ENCODE measurements at regions not wholly inside any gene's neighbourhood (a gene's known extent, or its start where the extent isn't known, plus 50 kb on each side); places are given as distances from the start of the nearest gene placed in this dataset.

DNA sequence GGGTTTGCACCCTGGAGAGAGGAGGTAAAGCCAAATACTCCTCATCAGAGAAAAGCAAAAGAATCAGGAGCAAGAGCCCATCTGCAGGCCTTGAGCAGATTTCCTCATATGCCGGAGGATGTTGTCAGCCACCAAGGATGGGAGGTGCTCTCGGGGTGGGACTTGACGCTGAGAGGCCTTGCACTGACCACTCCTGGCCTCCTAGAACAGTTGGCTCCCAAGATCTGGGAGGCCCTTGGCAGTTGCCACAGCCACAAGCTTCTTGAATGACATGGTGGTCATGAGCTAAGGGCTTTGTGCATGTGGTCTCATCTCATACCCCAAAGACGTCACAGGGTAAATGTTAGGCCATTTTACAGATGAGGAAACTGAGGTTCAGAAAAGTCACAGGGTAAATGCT, 75.2 kb upstream of the PMEPA1 start:
- intact Hi-C loops (cut with micrococcal nuclease) = no loop called here
- Histone ChIP-seq H3K4me1 (ENCODE audit: control insufficient read depth in 1 of 2, insufficient read depth in 2 of 2, low read length in 2 of 2) (no peaks in the 10 kb centered on the region), H4K20me1 (ENCODE audit: insufficient read depth) (no peaks in the 10 kb centered on the region), H3K9me2 (ENCODE audit: insufficient read depth) (no peaks in the 10 kb centered on the region), H3K9ac (ENCODE audit: low read length) (no peak overlapping the region), H3K27me3 (ENCODE audit: insufficient read depth, low read length) (peaks cover 30% of the 10 kb centered on the region; the same call in 1 of the 2 replicates), H3K9me3 (ENCODE audit: control insufficient read depth in 1 of 2, insufficient read depth in 1 of 2, low read depth in 1 of 2, low read length in 2 of 2) (no peaks in the 10 kb centered on the region), H3K4me3 (replicated peaks in 1 of 2; ENCODE audit: low read depth in 1 of 2, low read length in 2 of 2) (no peak overlapping the region), H3K4me2 (ENCODE audit: low read length) (no peak overlapping the region), H2AFZ (ENCODE audit: low read depth, low read length, poor library complexity, severe bottlenecking) (no peak overlapping the region), H3K27ac (ENCODE audit: low read depth, low read length) (no peak overlapping the region), H3K79me2 (ENCODE audit: insufficient read depth, low read length) (no peaks in the 10 kb centered on the region), H3K36me3 (ENCODE audit: control insufficient read depth in 1 of 2, insufficient read depth in 2 of 2, low read length in 2 of 2) (no peaks in the 10 kb centered on the region)
- ChIA-PET POLR2A (no interaction called here), RAD21 (ENCODE audit: low non-redundant PET in 1 of 2, low total read pairs in 2 of 2, uncharacterized antibody in 2 of 2, unreplicated experiment in 2 of 2) (no interaction called here), CTCF (no interaction called here)
- ATAC-seq (no peak), DNase-seq (ENCODE audit: low read depth, low spot score) (no peak)
- BruUV-seq (replicated peaks) = no TSS peak
- TF ChIP-seq ZFX (IDR thresholded peaks at IDR 0.05) (no peak), YY1 (IDR thresholded peaks at IDR 0.05; ENCODE audit: extremely low read depth, insufficient replicate concordance, low read depth, low read length) (no peak), EGR1 (IDR thresholded peaks at IDR 0.05; ENCODE audit: low read depth) (no peak), SIN3A (IDR thresholded peaks at IDR 0.05; ENCODE audit: low read depth) (no peak), CBX3 (IDR thresholded peaks at IDR 0.05; ENCODE audit: low read depth) (no peak), POLR2AphosphoS5 (IDR thresholded peaks at IDR 0.05; ENCODE audit: low read depth, low read length) (no peak), RAD21 (IDR thresholded peaks at IDR 0.05; ENCODE audit: low read depth) (no peak), CEBPB (IDR thresholded peaks at IDR 0.05; ENCODE audit: low read depth) (no peak), POLR2A (IDR thresholded peaks at IDR 0.05; ENCODE audit: borderline replicate concordance, extremely low read depth, insufficient read depth, insufficient read length) (no peak), EZH2phosphoT487 (IDR thresholded peaks at IDR 0.05; ENCODE audit: borderline replicate concordance) (no peak), FOSL1 (IDR thresholded peaks at IDR 0.05; ENCODE audit: low read depth) (no peak)
- TF ChIP-seq, protein P1, sequence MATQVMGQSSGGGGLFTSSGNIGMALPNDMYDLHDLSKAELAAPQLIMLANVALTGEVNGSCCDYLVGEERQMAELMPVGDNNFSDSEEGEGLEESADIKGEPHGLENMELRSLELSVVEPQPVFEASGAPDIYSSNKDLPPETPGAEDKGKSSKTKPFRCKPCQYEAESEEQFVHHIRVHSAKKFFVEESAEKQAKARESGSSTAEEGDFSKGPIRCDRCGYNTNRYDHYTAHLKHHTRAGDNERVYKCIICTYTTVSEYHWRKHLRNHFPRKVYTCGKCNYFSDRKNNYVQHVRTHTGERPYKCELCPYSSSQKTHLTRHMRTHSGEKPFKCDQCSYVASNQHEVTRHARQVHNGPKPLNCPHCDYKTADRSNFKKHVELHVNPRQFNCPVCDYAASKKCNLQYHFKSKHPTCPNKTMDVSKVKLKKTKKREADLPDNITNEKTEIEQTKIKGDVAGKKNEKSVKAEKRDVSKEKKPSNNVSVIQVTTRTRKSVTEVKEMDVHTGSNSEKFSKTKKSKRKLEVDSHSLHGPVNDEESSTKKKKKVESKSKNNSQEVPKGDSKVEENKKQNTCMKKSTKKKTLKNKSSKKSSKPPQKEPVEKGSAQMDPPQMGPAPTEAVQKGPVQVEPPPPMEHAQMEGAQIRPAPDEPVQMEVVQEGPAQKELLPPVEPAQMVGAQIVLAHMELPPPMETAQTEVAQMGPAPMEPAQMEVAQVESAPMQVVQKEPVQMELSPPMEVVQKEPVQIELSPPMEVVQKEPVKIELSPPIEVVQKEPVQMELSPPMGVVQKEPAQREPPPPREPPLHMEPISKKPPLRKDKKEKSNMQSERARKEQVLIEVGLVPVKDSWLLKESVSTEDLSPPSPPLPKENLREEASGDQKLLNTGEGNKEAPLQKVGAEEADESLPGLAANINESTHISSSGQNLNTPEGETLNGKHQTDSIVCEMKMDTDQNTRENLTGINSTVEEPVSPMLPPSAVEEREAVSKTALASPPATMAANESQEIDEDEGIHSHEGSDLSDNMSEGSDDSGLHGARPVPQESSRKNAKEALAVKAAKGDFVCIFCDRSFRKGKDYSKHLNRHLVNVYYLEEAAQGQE (IDR thresholded peaks at IDR 0.05; ENCODE audit: low read depth) = no peak
- TF ChIP-seq, protein P2, sequence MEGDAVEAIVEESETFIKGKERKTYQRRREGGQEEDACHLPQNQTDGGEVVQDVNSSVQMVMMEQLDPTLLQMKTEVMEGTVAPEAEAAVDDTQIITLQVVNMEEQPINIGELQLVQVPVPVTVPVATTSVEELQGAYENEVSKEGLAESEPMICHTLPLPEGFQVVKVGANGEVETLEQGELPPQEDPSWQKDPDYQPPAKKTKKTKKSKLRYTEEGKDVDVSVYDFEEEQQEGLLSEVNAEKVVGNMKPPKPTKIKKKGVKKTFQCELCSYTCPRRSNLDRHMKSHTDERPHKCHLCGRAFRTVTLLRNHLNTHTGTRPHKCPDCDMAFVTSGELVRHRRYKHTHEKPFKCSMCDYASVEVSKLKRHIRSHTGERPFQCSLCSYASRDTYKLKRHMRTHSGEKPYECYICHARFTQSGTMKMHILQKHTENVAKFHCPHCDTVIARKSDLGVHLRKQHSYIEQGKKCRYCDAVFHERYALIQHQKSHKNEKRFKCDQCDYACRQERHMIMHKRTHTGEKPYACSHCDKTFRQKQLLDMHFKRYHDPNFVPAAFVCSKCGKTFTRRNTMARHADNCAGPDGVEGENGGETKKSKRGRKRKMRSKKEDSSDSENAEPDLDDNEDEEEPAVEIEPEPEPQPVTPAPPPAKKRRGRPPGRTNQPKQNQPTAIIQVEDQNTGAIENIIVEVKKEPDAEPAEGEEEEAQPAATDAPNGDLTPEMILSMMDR (IDR thresholded peaks at IDR 0.05 in 2 of 3, conservative IDR thresholded peaks at IDR 0.05 in 1 of 3; ENCODE audit: borderline replicate concordance in 1 of 3, insufficient read depth in 1 of 3, low read depth in 2 of 3, low read length in 2 of 3) = no peak
- TF ChIP-seq, protein P3, sequence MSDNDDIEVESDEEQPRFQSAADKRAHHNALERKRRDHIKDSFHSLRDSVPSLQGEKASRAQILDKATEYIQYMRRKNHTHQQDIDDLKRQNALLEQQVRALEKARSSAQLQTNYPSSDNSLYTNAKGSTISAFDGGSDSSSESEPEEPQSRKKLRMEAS (IDR thresholded peaks at IDR 0.05) = no peak

Data from HCT116 (cell line).